ENCODE measurements at regions not wholly inside any gene's neighbourhood (a gene's known extent, or its start where the extent isn't known, plus 50 kb on each side); places are given as distances from the start of the nearest gene placed in this dataset.
"Not testable (repeated sequence)": the region's sequence is repeated elsewhere in the genome, so short reads cannot be mapped to it uniquely, and the experiment has no call there.

GRCh38 chr13:103883698-103884097 lies 817.5 kb upstream of the SLC10A2 start:
- no peak for DNase-seq

GRCh38 chr13:103883164-103883563 lies 816.9 kb upstream of the SLC10A2 start:
- DNase-seq: no peak

GRCh38 chr13:103880146-103880545 lies 813.9 kb upstream of the SLC10A2 start:
- DNase-seq: not testable (repeated sequence)

- no peak for DNase-seq
These were observed 812.8 kb upstream of the SLC10A2 start for GRCh38 chr13:103878891-103879605.

- DNase-seq: no peak
These were observed 810.4 kb upstream of the SLC10A2 start for GRCh38 chr13:103876571-103876970.

- DNase-seq: no peak
These were observed 807.5 kb upstream of the SLC10A2 start for GRCh38 chr13:103873725-103874124.

- DNase-seq: no peak
These were observed 799.8 kb upstream of the SLC10A2 start for GRCh38 chr13:103866048-103866447.

GRCh38 chr13:103862525-103862924 lies 796.3 kb upstream of the SLC10A2 start:
- no peak for DNase-seq

- no peak for DNase-seq
These were observed 793.7 kb upstream of the SLC10A2 start for GRCh38 chr13:103859952-103860351.

GRCh38 chr13:103852036-103852435 lies 785.8 kb upstream of the SLC10A2 start:
- DNase-seq: no peak

- DNase-seq: no peak
These were observed 778.3 kb upstream of the SLC10A2 start for GRCh38 chr13:103844471-103844870.

GRCh38 chr13:103839460-103839859 lies 773.2 kb upstream of the SLC10A2 start:
- DNase-seq: no peak

- no peak for DNase-seq
These were observed 768.8 kb upstream of the SLC10A2 start for GRCh38 chr13:103835052-103835451.

- no peak for DNase-seq
These were observed 767.2 kb upstream of the SLC10A2 start for GRCh38 chr13:103833294-103833852.

GRCh38 chr13:103815619-103816018 lies 749.4 kb upstream of the SLC10A2 start:
- DNase-seq: no peak

- no peak for DNase-seq
These were observed 746.8 kb upstream of the SLC10A2 start for GRCh38 chr13:103812971-103813370.

GRCh38 chr13:103812558-103812957 lies 746.3 kb upstream of the SLC10A2 start:
- no peak for DNase-seq

GRCh38 chr13:103810026-103810425 lies 743.8 kb upstream of the SLC10A2 start:
- no peak for DNase-seq

- no peak for DNase-seq
These were observed 739.6 kb upstream of the SLC10A2 start for GRCh38 chr13:103805771-103806170.

GRCh38 chr13:103803349-103803748 lies 737.1 kb upstream of the SLC10A2 start:
- no peak for DNase-seq

GRCh38 chr13:103799028-103799427 lies 732.8 kb upstream of the SLC10A2 start:
- DNase-seq: no peak

GRCh38 chr13:103795892-103796478 lies 729.8 kb upstream of the SLC10A2 start:
- no peak for DNase-seq

- no peak for DNase-seq
These were observed 728.3 kb upstream of the SLC10A2 start for GRCh38 chr13:103794526-103794925.

- DNase-seq: no peak
These were observed 721.9 kb upstream of the SLC10A2 start for GRCh38 chr13:103788061-103788652.

All from stimulated activated naive CD4-positive, alpha-beta T cell (primary cell).